Kidney (tissue), 13 donors: ENCODE measurements at regions not wholly inside any gene's neighbourhood (a gene's known extent, or its start where the extent isn't known, plus 50 kb on each side); places are given as distances from the start of the nearest gene placed in this dataset.

Experiments used
- DNase-seq, 5 donors: peaks; one replicate each; pipeline ENCODE4 v3.0.0-alpha.2; 2013 to 2020
- FAIRE-seq: peaks from 2 replicates; lab custom pipeline; 2012; peaks lifted over from hg19 to GRCh38; lab: Jason Lieb, UNC
- H3K27ac ChIP-seq, 2 donors: one replicate each; pipeline ENCODE4 v1.7.0; 2013; ENCODE audit warnings: low read depth in 2 of 2, low read length in 2 of 2, inconsistent platforms in 1 of 2
- H3K27me3 ChIP-seq: one replicate; pipeline ENCODE4 v1.7.1; 2013; ENCODE audit warnings: low read length, inconsistent platforms; ENCODE audit not compliant: control insufficient read depth, insufficient read depth
- H3K36me3 ChIP-seq, 3 donors: one replicate each; pipeline versions ENCODE4 v1.7.0 to v1.7.1; 2013; ENCODE audit warnings: low read length in 3 of 3, control low read depth in 1 of 3, inconsistent platforms in 1 of 3; ENCODE audit not compliant: insufficient read depth in 3 of 3, control insufficient read depth in 2 of 3
- H3K4me1 ChIP-seq, 3 donors: one replicate each; pipeline versions ENCODE4 v1.7.0 to v1.7.1; 2013; ENCODE audit warnings: low read length in 3 of 3, inconsistent platforms in 1 of 3, low read depth in 1 of 3; ENCODE audit not compliant: control insufficient read depth in 2 of 3, insufficient read depth in 2 of 3
- H3K4me3 ChIP-seq, 3 donors: one replicate each; pipeline versions ENCODE4 v1.7.0 to v1.8.1; 2013; ENCODE audit warnings: low read length in 3 of 3, control low read depth in 1 of 3, inconsistent platforms in 1 of 3
- H3K9ac ChIP-seq, 3 donors: one replicate each; pipeline versions ENCODE4 v1.7.0 to v1.7.1; 2013; ENCODE audit warnings: low read length in 3 of 3, control low read depth in 1 of 3, inconsistent platforms in 1 of 3
- H3K9me3 ChIP-seq, 3 donors: one replicate each; pipeline versions ENCODE4 v1.7.0 to v1.7.1; 2013; ENCODE audit warnings: low read length in 3 of 3, control low read depth in 1 of 3, inconsistent platforms in 1 of 3; ENCODE audit not compliant: control insufficient read depth in 2 of 3, insufficient read depth in 1 of 3
- intact Hi-C: fragments of 100-400 bp; cut with DNase I; formaldehyde crosslinking; loops from one replicate; pipeline ENCODE4 v1.11.1; 2022
- TF ChIP-seq, protein P1 (sequence below): IDR thresholded peaks from 3 replicates; pipeline ENCODE4 v1.5.1; 2012; ENCODE audit warnings: mild to moderate bottlenecking, moderate library complexity, borderline replicate concordance; ENCODE audit not compliant: insufficient read depth; ENCODE audit errors: extremely low read depth
- donor health status: control.
- donor health status: control.
- donor health status: control.
- donor health status: control.
- donor health status: control.
- donor health status: DM: yes; HTN: yes; CAD: no.
- donor health status: Normal renal cell carcinoma (clear cell type).

DNA sequence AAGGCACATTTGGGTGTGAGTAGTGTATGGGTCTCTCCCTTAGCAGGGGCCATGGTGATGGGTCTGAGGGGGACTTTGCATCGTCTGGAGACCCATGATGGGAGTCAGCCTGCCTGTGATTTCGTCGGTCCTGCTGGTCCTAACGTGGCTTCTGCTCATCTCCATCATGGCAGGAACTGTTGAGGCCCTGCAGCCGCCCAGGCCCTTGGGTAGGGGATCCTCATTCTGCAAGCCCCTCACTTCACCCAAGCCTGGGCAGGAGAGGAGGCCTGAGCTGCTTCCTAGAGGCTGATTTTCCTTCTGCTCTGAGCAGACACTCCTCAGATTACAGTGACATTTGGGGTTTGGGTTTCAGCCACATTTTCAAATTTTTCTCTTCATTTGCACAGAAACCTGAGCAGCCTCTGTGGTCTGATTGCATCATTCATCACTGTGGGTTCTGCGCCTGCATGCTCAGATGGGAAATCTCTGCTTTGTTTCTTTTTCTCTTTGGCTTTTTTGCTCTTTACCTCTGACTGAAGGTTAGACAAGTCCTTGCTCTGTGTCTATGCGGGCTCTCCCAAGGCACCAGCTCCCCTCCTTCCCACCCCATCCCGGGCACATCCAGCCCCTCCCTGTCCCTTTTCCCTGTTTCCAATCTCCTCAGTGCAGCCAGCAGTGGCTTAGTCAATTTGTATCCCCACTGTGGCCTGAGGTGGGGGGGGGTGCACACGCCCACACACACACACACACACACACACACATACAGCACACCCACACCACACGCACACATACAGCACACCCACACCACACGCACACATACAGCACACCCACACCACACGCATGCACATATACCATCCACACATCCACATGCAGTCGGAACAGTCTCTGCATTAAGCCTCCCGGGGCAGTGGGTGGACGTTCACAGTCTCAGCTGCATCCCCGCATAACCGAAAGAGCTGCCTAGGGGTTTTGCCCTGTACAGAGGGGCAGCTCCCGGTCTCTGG, 305.4 kb upstream of the HS6ST1 start:
- intact Hi-C loops, result no loop called here
- Histone ChIP-seq H3K9ac (no peak overlapping the region), H3K4me3 (no peak overlapping the region), H3K27me3 (no peaks in the 10 kb centered on the region), H3K9me3 (no peaks in the 10 kb centered on the region), H3K4me1 (no peaks in the 10 kb centered on the region), H3K27ac (no peak overlapping the region), H3K36me3 (no peaks in the 10 kb centered on the region)
- TF ChIP-seq, protein P1, sequence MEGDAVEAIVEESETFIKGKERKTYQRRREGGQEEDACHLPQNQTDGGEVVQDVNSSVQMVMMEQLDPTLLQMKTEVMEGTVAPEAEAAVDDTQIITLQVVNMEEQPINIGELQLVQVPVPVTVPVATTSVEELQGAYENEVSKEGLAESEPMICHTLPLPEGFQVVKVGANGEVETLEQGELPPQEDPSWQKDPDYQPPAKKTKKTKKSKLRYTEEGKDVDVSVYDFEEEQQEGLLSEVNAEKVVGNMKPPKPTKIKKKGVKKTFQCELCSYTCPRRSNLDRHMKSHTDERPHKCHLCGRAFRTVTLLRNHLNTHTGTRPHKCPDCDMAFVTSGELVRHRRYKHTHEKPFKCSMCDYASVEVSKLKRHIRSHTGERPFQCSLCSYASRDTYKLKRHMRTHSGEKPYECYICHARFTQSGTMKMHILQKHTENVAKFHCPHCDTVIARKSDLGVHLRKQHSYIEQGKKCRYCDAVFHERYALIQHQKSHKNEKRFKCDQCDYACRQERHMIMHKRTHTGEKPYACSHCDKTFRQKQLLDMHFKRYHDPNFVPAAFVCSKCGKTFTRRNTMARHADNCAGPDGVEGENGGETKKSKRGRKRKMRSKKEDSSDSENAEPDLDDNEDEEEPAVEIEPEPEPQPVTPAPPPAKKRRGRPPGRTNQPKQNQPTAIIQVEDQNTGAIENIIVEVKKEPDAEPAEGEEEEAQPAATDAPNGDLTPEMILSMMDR, result no peak
- DNase-seq, result peak in 4 of 5 donors; percentile 48 to 65 (median 60)
- FAIRE-seq, result no peak

DNA sequence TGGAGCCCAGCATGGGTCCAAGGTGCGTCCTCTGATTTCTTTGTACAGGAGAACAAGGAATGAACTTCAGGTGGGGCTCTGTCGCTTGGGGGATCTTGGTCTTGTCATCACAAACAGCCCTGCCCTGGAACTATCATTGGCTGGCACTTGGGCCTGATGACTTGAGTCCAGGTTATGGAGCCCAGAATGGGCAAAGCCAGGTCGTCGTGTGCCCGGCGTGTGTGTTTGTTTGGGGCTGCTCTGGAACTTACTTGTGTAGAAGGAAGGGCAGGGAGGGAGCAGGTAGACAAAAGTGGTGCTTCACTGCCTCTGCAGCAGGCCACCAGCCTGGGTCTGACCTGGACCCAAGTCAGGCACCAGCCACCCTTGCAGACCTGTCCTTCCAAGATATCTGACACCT, 306.3 kb upstream of the HS6ST1 start:
- intact Hi-C loops, result no loop called here
- FAIRE-seq, result no peak
- H3K27ac ChIP-seq, result no peak overlapping the region
- H3K9me3 ChIP-seq, result no peaks in the 10 kb centered on the region
- H3K36me3 ChIP-seq, result no peaks in the 10 kb centered on the region
- no peak overlapping the region for H3K9ac ChIP-seq
- DNase-seq, result peak in 1 of 5 donors; percentile 31
- TF ChIP-seq, protein P1, result no peak
- no peak overlapping the region for H3K4me3 ChIP-seq
- H3K4me1 ChIP-seq, result no peaks in the 10 kb centered on the region
- no peaks in the 10 kb centered on the region for H3K27me3 ChIP-seq

DNA sequence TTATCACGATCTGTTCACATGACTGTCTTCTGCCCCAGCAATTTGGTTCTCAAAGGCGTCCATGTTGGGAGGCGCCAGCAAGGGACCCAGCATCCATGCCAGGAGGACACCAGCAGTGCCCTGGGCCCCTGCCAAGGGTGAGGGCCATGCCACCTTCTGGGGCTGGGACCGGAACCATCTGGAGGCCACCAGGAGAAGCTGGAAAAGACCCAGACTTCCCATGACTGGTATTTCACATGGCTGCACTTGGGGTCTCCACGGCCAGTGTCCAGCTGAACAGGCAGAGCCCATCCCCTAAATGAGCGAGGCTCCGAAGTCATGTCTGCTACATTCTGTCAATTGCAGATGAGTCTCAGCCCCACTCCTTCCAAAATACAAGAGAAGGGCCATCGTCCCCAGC, 306.8 kb upstream of the HS6ST1 start:
- no peaks in the 10 kb centered on the region for H3K4me1 ChIP-seq
- no peak overlapping the region for H3K4me3 ChIP-seq
- TF ChIP-seq, protein P1, result no peak
- H3K36me3 ChIP-seq, result no peaks in the 10 kb centered on the region
- no peak overlapping the region for H3K27ac ChIP-seq
- H3K9me3 ChIP-seq, result no peaks in the 10 kb centered on the region
- no peaks in the 10 kb centered on the region for H3K27me3 ChIP-seq
- H3K9ac ChIP-seq, result no peak overlapping the region
- FAIRE-seq (no peak), DNase-seq (peak in 1 of 5 donors; percentile 45)
- intact Hi-C loops, result no loop called here
